NCI-H748 treated with DMSO at 0.1 percent for 48 hours (cell line): ENCODE measurements at regions not wholly inside any gene's neighbourhood (a gene's known extent, or its start where the extent isn't known, plus 50 kb on each side); places are given as distances from the start of the nearest gene placed in this dataset.
"Not testable (repeated sequence)": the region's sequence is repeated elsewhere in the genome, so short reads cannot be mapped to it uniquely, and the experiment has no call there.

Source experiments
- DNase-seq: peaks from one replicate; lab custom pipeline; 2025; lab: John Stamatoyannopoulos, UW

GRCh38 chr12:84495711-84496110 lies 416.9 kb downstream of the SLC6A15 start:
- no peak for DNase-seq

DNA sequence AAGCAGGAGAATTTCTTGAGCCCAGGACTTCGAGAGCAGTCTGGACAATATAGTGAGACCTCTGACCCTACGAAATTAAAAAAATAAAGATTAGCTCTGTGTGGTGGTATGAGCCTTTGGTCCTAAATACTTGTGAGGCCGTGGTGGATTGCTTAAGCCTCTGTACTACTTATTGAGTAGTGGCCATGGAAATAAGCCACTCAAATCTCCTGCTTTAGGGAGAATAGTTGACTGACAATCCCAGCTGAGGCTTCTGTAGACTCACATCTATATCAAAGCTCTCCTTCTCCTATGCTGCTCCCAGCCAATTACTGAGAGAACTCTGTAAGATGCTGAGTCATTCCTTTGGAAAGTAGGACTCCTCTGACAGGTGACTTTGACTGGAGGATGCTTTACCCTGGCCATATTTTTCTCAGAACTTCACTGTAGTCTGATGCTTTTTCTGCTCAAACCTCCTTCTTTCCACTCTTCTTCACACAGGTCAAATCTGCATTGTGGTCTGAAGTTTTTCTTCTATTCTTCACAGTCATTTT lies 420.2 kb downstream of the SLC6A15 start:
- no peak for DNase-seq

DNA sequence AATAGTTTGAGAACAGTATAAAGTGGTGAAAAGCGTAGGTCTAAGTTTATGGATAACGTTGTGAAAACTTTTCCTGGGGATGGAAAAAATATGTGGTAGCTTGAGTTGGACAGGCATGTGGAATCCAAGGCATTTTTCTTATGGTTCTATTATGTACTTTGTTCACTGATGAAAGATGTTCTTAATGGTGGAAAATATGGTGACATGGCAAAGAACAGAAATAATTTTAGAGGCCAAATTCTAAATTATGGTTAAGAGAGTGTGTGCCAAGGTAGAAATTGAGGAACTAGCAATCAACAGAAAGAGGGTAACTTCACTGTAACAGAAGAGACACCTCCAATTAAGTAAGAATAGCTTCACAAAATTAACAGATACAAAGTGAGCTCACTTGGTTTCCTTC lies 427.8 kb downstream of the SLC6A15 start:
- DNase-seq: no peak

GRCh38 chr12:84480803-84481202 lies 431.8 kb downstream of the SLC6A15 start:
- DNase-seq: no peak

- DNase-seq: no peak
Observed at GRCh38 chr12:84470361-84470760, 442.2 kb downstream of the SLC6A15 start.

GRCh38 chr12:84464616-84465015 lies 448.0 kb downstream of the SLC6A15 start:
- DNase-seq: no peak

- DNase-seq: no peak
Observed at GRCh38 chr12:84463741-84464495, 448.7 kb downstream of the SLC6A15 start.

DNA sequence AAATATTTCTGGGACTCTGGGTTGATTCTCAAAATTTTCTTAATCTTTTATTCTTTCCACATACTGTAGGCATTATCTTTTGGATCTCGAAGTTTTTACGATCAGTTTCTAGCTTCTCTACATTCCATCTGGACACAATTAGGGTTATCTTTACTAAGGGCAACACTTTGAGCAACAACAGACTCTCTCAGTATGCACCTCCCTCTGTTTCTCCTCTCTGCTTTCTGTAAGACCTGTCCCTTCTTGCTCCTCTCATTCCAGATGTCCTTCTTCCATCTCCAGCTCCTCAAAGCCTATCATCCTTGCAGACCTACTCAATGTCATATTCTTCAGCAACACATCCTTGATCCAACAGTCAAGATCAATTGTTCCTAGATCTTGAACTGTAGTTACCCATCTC lies 457.0 kb downstream of the SLC6A15 start:
- DNase-seq: no peak

DNA sequence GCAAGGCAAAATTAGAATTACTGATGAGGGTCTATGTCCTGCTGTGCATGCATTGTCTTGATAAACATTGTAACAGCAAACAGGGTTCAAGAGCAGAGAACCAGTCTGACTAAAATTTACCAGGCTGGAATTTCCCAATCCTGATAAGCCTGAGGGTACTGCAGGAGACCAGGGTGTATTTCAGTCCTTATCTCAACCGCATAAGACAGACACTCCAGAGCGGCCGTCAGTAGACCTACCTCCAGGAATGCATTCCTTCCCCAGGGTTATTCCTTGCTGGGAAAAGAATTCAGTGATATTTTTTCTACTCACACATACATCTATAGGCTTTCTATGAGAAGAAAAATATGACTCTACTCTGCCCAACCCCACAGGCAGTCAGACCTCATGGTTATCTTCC lies 466.1 kb downstream of the SLC6A15 start:
- DNase-seq: not testable (repeated sequence)

- no peak for DNase-seq
Observed at GRCh38 chr12:84436134-84436533, 476.5 kb downstream of the SLC6A15 start.

GRCh38 chr12:84435682-84436081 lies 476.9 kb downstream of the SLC6A15 start:
- DNase-seq: no peak

- DNase-seq: no peak
Observed at GRCh38 chr12:84422340-84422739, 490.3 kb downstream of the SLC6A15 start.

DNA sequence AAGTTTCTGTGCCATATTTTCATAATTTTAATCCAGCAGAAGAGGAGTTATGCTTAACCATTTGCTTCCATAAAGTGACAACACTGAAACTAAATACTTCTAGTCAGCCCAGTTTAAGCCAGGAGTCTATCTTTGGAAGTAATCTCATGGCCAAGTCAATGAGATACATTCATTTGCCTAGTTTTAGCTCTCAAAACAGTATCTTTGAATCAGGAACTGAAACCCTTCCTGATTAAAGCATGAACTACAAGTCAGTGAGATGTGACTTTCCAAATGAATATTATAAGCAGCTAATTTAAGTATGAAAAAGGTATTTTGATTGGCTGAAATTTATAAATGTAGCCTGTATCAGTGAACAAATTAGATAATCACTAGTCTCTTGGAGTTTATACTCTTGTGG lies 491.5 kb downstream of the SLC6A15 start:
- DNase-seq: no peak

GRCh38 chr12:84416626-84417025 lies 496.0 kb downstream of the SLC6A15 start:
- no peak for DNase-seq

DNA sequence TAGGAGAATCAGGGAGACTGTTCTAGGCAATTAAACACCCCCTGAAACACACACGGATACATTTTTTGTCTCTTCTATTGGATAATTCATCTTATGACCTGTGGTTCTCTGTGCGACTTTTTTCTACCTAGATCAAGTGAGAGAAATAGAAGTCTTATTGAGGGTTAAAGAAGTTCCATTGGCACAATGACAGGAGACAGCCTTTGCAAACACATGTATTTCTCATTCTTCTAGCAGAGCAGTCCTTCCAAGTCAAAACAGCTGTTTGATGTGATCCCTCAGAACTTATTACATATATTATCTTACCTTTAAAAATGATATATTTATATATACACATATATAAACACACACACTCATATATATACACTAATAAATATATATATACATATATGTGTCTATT lies 496.7 kb downstream of the SLC6A15 start:
- no peak for DNase-seq

- no peak for DNase-seq
Observed at GRCh38 chr12:84413656-84414055, 498.9 kb downstream of the SLC6A15 start.

DNA sequence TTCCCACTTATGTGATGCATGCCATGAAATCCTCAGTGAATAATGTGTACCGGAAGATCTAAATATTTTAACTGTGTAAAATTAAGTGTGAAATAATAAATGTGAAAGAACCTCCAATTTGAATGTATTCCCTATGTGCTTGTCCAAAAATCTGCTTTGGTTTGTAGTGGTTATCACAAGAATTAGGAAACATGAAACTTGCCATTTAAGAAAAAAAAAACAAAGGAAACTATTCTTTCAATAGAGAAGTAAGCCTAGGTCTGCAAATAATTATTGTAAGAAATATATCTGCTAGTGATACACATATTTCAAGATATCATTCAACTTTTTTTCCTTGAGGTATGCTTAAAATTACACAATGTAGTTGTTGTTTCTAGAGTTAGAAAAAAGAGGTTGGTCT lies 500.4 kb downstream of the SLC6A15 start:
- no peak for DNase-seq

GRCh38 chr12:84411031-84411430 lies 501.6 kb downstream of the SLC6A15 start:
- DNase-seq: no peak

- DNase-seq: no peak
Observed at GRCh38 chr12:84408936-84409335, 503.7 kb downstream of the SLC6A15 start.

DNA sequence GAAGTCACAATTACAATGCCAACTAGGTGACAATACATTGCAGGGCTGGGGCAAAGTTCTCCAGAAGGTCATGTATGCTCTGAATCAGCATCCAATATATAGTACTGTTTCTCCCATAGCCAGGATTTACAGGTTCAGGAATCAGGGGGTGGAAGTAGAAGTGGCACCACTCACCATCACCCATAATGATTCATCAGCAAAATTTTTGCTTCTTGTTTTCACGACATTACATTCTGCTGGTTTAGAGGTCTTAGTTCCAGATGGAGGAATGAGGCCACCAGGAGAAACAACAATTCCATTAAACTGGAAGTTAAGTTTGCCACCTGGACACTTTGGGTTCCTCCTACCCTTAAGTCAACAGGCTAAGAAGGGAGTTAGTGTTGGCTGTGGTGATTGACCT lies 505.9 kb downstream of the SLC6A15 start:
- DNase-seq: not testable (repeated sequence)

DNA sequence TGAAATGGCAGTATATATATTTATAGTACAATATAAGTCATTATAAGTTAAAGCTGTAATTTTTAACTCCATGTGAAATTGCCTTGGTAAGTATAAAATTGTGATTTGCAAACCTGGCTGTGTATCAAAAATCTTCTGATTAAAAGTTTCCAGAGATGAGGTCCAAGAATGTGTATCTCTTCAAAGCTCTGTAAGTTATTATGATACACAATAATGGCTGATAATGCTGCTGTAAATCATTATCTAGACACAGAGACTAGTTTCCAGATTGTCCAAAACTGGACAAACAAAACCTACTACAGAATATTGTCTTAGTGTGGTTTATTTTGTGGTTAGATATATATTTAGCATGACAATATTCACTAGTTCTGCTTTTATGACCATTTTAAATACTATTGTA lies 514.8 kb downstream of the SLC6A15 start:
- DNase-seq: no peak

- peak; percentile 21 for DNase-seq
Observed at GRCh38 chr12:84397263-84397662, 515.3 kb downstream of the SLC6A15 start.

DNA sequence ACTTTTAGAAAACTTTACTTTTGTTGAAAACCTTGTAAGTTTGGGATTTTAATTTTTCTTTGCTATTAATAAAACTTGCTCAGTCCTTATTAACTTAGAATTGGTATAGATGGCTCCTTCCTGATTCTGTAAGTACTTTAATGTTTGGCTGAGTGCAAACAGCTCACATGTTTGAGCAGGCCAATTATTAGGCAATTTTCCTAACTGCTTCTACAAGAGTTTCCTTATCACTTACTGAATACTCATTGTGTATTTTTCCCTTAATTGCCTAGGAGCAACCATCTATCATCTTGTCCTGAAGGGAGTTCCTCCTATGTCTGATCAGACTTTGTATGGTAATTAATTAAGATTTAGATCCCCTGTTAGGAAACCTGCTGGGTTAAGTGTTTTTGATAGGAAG lies 521.4 kb downstream of the SLC6A15 start:
- DNase-seq: peak; percentile 89

GRCh38 chr12:84384384-84384783 lies 528.2 kb downstream of the SLC6A15 start:
- no peak for DNase-seq
